H9 (cell line): ENCODE measurements at regions not wholly inside any gene's neighbourhood (a gene's known extent, or its start where the extent isn't known, plus 50 kb on each side); places are given as distances from the start of the nearest gene placed in this dataset.

Experiments
- DNase-seq: peaks from one replicate; pipeline ENCODE4 v3.0.0-alpha.2; 2017
- H2AFZ ChIP-seq: one replicate; pipeline ENCODE4 v1.6.1; 2013; ENCODE audit warnings: mild to moderate bottlenecking, low read length, control low read depth, moderate library complexity
- H2AK5ac ChIP-seq: 2 replicates; pipeline ENCODE4 v1.6.1; 2013; ENCODE audit warnings: low read length, control low read depth, mixed read lengths; ENCODE audit not compliant: insufficient read length
- H2BK120ac ChIP-seq: one replicate; pipeline ENCODE4 v1.6.1; 2013; ENCODE audit warnings: low read depth, mild to moderate bottlenecking, low read length, control low read depth, inconsistent platforms; ENCODE audit not compliant: poor library complexity, severe bottlenecking
- H2BK12ac ChIP-seq: 2 replicates; pipeline ENCODE4 v1.6.1; 2013; ENCODE audit warnings: low read length, control low read depth, mixed read lengths, low read depth; ENCODE audit not compliant: insufficient read length
- H2BK15ac ChIP-seq: 2 replicates; pipeline ENCODE4 v1.6.1; 2013; ENCODE audit warnings: low read depth, low read length, control low read depth
- H2BK20ac ChIP-seq: one replicate; pipeline ENCODE4 v1.6.1; 2013; ENCODE audit warnings: low read depth, mild to moderate bottlenecking, low read length, control low read depth, inconsistent platforms; ENCODE audit not compliant: poor library complexity, severe bottlenecking
- H2BK5ac ChIP-seq: 2 replicates; pipeline ENCODE4 v1.6.1; 2013; ENCODE audit warnings: low read length, control low read depth, mixed read lengths; ENCODE audit not compliant: insufficient read length
- H3K14ac ChIP-seq: 2 replicates; pipeline ENCODE4 v1.6.1; 2013; ENCODE audit warnings: low read length, control low read depth; ENCODE audit not compliant: insufficient read depth
- H3K18ac ChIP-seq: 2 replicates; pipeline ENCODE4 v1.6.1; 2013; ENCODE audit warnings: low read depth, mild to moderate bottlenecking, mixed read lengths, low read length, control low read depth; ENCODE audit not compliant: insufficient read length
- H3K23ac ChIP-seq: 2 replicates; pipeline ENCODE4 v1.6.1; 2013; ENCODE audit warnings: low read length, control low read depth, mixed read lengths, low read depth; ENCODE audit not compliant: insufficient read length
- H3K23me2 ChIP-seq: 2 replicates; pipeline ENCODE4 v1.6.1; 2013; ENCODE audit warnings: low read depth, mild to moderate bottlenecking, mixed read lengths, low read length, control low read depth; ENCODE audit not compliant: insufficient read length, poor library complexity, severe bottlenecking
- H3K27ac ChIP-seq: 2 replicates; pipeline ENCODE4 v1.5.1; 2013; ENCODE audit warnings: low read length, control low read depth, mixed read lengths, low read depth; ENCODE audit not compliant: insufficient read length
- H3K27me3 ChIP-seq: 2 replicates; pipeline ENCODE4 v1.6.1; 2013; ENCODE audit warnings: low read length, control low read depth, inconsistent platforms; ENCODE audit not compliant: insufficient read depth
- H3K4ac ChIP-seq: 2 replicates; pipeline ENCODE4 v1.6.1; 2013; ENCODE audit warnings: low read depth, mild to moderate bottlenecking, control low read depth, inconsistent platforms, low read length, moderate library complexity
- H3K4me1 ChIP-seq: 2 replicates; pipeline ENCODE4 v1.6.1; 2013; ENCODE audit warnings: low read length, control low read depth, inconsistent platforms; ENCODE audit not compliant: insufficient read depth
- H3K4me2 ChIP-seq: 2 replicates; pipeline ENCODE4 v1.6.1; 2013; ENCODE audit warnings: low read length, control low read depth, mixed read lengths; ENCODE audit not compliant: insufficient read length, insufficient read depth
- H3K56ac ChIP-seq: 2 replicates; pipeline ENCODE4 v1.6.1; 2013; ENCODE audit warnings: low read depth, mild to moderate bottlenecking, mixed read lengths, low read length, control low read depth; ENCODE audit not compliant: insufficient read length
- H3K79me1 ChIP-seq: 2 replicates; pipeline ENCODE4 v1.6.1; 2013; ENCODE audit warnings: low read depth, mild to moderate bottlenecking, moderate library complexity, low read length, control low read depth, inconsistent platforms; ENCODE audit not compliant: insufficient read depth, poor library complexity, severe bottlenecking
- H3K79me2 ChIP-seq: 2 replicates; pipeline ENCODE4 v1.6.1; 2013; ENCODE audit warnings: low read length, control low read depth, inconsistent platforms; ENCODE audit not compliant: insufficient read depth
- H3K9ac ChIP-seq: 2 replicates; pipeline ENCODE4 v1.6.1; 2013; ENCODE audit warnings: low read length, control low read depth, mixed read lengths; ENCODE audit not compliant: insufficient read length; ENCODE audit errors: extremely low read depth
- H3K9me3 ChIP-seq: one replicate; pipeline ENCODE4 v1.6.1; 2013; ENCODE audit warnings: low read depth, low read length, inconsistent platforms; ENCODE audit not compliant: control insufficient read depth
- H3T11ph ChIP-seq: one replicate; pipeline ENCODE4 v1.6.1; 2013; ENCODE audit warnings: mild to moderate bottlenecking, low read length, control low read depth, inconsistent platforms
- H4K20me1 ChIP-seq: one replicate; pipeline ENCODE4 v1.6.1; 2013; ENCODE audit not compliant: control insufficient read depth, insufficient read length, insufficient read depth
- H4K5ac ChIP-seq: 2 replicates; pipeline ENCODE4 v1.6.1; 2013; ENCODE audit warnings: low read depth, mild to moderate bottlenecking, mixed read lengths, low read length, control low read depth; ENCODE audit not compliant: insufficient read length
- H4K8ac ChIP-seq: replicated peaks from 2 replicates; pipeline ENCODE4 v1.6.1; 2013; ENCODE audit warnings: low read length, control low read depth, mixed read lengths, low read depth; ENCODE audit not compliant: insufficient read length
- H4K91ac ChIP-seq: 2 replicates; pipeline ENCODE4 v1.6.1; 2013; ENCODE audit warnings: low read depth, mild to moderate bottlenecking, moderate library complexity, mixed read lengths, low read length, control low read depth; ENCODE audit not compliant: insufficient read length
- H3K27ac Mint-ChIP-seq, 3 experiments: 2 replicates in 2 of 3; 3 replicates in 1 of 3; pipeline ENCODE4 v1.8.0; 2020 to 2021; ENCODE audit warnings: mixed read lengths in 3 of 3, mild to moderate bottlenecking in 1 of 3, moderate library complexity in 1 of 3
- H3K27me3 Mint-ChIP-seq: 2 replicates; pipeline ENCODE4 v1.8.0; 2021; ENCODE audit warnings: low read depth, mild to moderate bottlenecking, moderate library complexity, mixed read lengths
- H3K36me3 Mint-ChIP-seq, 3 experiments: 2 replicates in 2 of 3; 3 replicates in 1 of 3; pipeline ENCODE4 v1.8.0; 2020 to 2021; ENCODE audit warnings: low read depth in 3 of 3, mixed read lengths in 3 of 3; ENCODE audit not compliant: insufficient read depth in 1 of 3
- H3K4me1 Mint-ChIP-seq, 2 experiments: 2 replicates each; pipeline ENCODE4 v1.8.0; 2020; ENCODE audit warnings: mixed read lengths in 2 of 2
- H3K4me3 Mint-ChIP-seq, 2 experiments: 2 replicates in 1 of 2; 3 replicates in 1 of 2; pipeline ENCODE4 v1.8.0; 2020 to 2021; ENCODE audit warnings: mild to moderate bottlenecking in 2 of 2, mixed read lengths in 2 of 2, moderate library complexity in 1 of 2
- H3K9me3 Mint-ChIP-seq, 2 experiments: 2 replicates in 1 of 2; 3 replicates in 1 of 2; pipeline ENCODE4 v1.8.0; 2020; ENCODE audit warnings: mild to moderate bottlenecking in 2 of 2, mixed read lengths in 2 of 2, moderate library complexity in 1 of 2
- WGBS: extraction: QIAGEN DNeasy Blood & Tissue Kit; methylation state at CpG from one replicate; pipeline ENCODE4 v1.1.7; 2013; ENCODE audit warnings: missing lambda C conversion rate, low lambda C conversion rate, mixed read lengths; ENCODE audit not compliant: insufficient read length; ENCODE audit errors: extremely low coverage; 5-methylcytosine and 5-hydroxymethylcytosine counted together
- TF ChIP-seq, protein P1 (sequence below): fragments of 200-600 bp; sonication (generic); conservative IDR thresholded peaks from 3 replicates; pipeline ENCODE4 v1.8.0; 2021; ENCODE audit warnings: antibody characterized with exemption, mild to moderate bottlenecking

DNA sequence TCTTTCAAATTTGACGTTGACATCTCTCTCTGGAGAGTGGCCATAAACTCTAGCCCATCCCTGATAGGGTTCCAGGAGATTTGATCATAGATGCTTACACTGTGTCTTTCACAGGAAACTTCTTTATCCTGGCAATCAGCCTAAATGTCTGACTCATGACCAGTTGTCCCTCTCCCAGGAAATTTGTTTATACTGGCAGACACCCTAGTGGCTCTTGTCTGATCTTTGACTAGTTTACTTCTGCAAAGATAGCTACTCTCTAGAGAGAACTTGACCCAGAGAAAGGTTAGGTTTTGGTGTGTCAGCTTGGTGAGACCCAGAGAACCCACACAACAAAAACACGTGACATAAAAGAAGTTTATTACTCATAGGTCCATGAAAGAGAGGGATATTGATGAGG is 509.8 kb downstream of the CENPC start:
- DNase-seq: no peak
- Histone ChIP-seq H3K4ac (no peak overlapping the region), H3K27me3 (no peaks in the 10 kb centered on the region), H2AK5ac (no peak overlapping the region), H2BK120ac (no peak overlapping the region), H3K4me2 (no peak overlapping the region), H2BK12ac (no peak overlapping the region), H3K27ac (no peak overlapping the region), H2BK20ac (no peak overlapping the region), H3K18ac (no peak overlapping the region), H4K5ac (no peak overlapping the region), H3K23ac (no peak overlapping the region), H2AFZ (no peak overlapping the region), H2BK5ac (no peak overlapping the region), H3K23me2 (no peaks in the 10 kb centered on the region), H3K56ac (no peak overlapping the region), H3T11ph (no peak overlapping the region), H3K9me3 (no peaks in the 10 kb centered on the region), H4K8ac (no peak overlapping the region), H3K4me1 (no peaks in the 10 kb centered on the region), H3K79me2 (no peaks in the 10 kb centered on the region), H2BK15ac (no peak overlapping the region), H4K20me1 (no peaks in the 10 kb centered on the region), H4K91ac (no peak overlapping the region), H3K9ac (no peak overlapping the region), H3K14ac (no peak overlapping the region), H3K79me1 (no peaks in the 10 kb centered on the region)
- no peak overlapping the region for H3K4me3 Mint-ChIP-seq
- no peaks in the 10 kb centered on the region for H3K4me1 Mint-ChIP-seq
- no peaks in the 10 kb centered on the region for H3K27me3 Mint-ChIP-seq
- TF ChIP-seq, protein P1, sequence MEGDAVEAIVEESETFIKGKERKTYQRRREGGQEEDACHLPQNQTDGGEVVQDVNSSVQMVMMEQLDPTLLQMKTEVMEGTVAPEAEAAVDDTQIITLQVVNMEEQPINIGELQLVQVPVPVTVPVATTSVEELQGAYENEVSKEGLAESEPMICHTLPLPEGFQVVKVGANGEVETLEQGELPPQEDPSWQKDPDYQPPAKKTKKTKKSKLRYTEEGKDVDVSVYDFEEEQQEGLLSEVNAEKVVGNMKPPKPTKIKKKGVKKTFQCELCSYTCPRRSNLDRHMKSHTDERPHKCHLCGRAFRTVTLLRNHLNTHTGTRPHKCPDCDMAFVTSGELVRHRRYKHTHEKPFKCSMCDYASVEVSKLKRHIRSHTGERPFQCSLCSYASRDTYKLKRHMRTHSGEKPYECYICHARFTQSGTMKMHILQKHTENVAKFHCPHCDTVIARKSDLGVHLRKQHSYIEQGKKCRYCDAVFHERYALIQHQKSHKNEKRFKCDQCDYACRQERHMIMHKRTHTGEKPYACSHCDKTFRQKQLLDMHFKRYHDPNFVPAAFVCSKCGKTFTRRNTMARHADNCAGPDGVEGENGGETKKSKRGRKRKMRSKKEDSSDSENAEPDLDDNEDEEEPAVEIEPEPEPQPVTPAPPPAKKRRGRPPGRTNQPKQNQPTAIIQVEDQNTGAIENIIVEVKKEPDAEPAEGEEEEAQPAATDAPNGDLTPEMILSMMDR: no peak
- no peaks in the 10 kb centered on the region for H3K36me3 Mint-ChIP-seq
- H3K27ac Mint-ChIP-seq: no peak overlapping the region
- no peaks in the 10 kb centered on the region; a peak in 2 of 5 replicates for H3K9me3 Mint-ChIP-seq
- WGBS: no CpG with 5 or more reads among the region's 2 CpGs
